ENCODE measurements at regions not wholly inside any gene's neighbourhood (a gene's known extent, or its start where the extent isn't known, plus 50 kb on each side); places are given as distances from the start of the nearest gene placed in this dataset.

GRCh38 chr3:38940394-38940793 is 111.3 kb downstream of the SCN11A start:
- Histone ChIP-seq H3K79me2 (ENCODE audit: control insufficient read depth in 1 of 2, insufficient read depth in 2 of 2, low read length in 2 of 2) (no peaks in the 10 kb centered on the region), H3K4me2 (ENCODE audit: insufficient read depth in 1 of 2, low read depth in 2 of 2, low read length in 2 of 2) (no peak overlapping the region), H3K23me2 (ENCODE audit: low read depth, low read length) (no peaks in the 10 kb centered on the region), H4K5ac (ENCODE audit: insufficient read length, low read depth, low read length) (no peak overlapping the region), H4K91ac (replicated peaks; ENCODE audit: insufficient read length, low read length) (no peak overlapping the region), H2BK120ac (replicated peaks; ENCODE audit: low read depth, low read length) (no peak overlapping the region), H3K9me3 (ENCODE audit: insufficient read depth in 2 of 2, low read depth in 1 of 2, low read length in 1 of 2) (no peaks in the 10 kb centered on the region; a peak in 1 of 4 replicates), H3K18ac (ENCODE audit: extremely low read depth, low read length) (no peak overlapping the region), H2BK15ac (ENCODE audit: low read length) (no peak overlapping the region), H4K8ac (ENCODE audit: extremely low read depth, insufficient read depth, low read length) (no peak overlapping the region), H3K56ac (replicated peaks; ENCODE audit: insufficient read length, low read depth, low read length) (no peak overlapping the region), H3K4me3 (ENCODE audit: extremely low read depth in 1 of 4, insufficient read depth in 2 of 4, low read depth in 3 of 4, low read length in 4 of 4) (no peak overlapping the region), H3K4ac (replicated peaks; ENCODE audit: insufficient read length, low read depth, low read length) (no peak overlapping the region), H3K27me3 (replicated peaks in 1 of 4; ENCODE audit: control insufficient read depth in 3 of 4, extremely low read depth in 1 of 4, insufficient read depth in 3 of 4, low read length in 3 of 4) (no peaks in the 10 kb centered on the region), H3K14ac (ENCODE audit: insufficient read length) (no peak overlapping the region), H3K36me3 (ENCODE audit: control insufficient read depth in 2 of 4, insufficient read depth in 4 of 4, low read length in 3 of 4) (no peaks in the 10 kb centered on the region), H3K23ac (ENCODE audit: insufficient read length) (no peak overlapping the region), H3K4me1 (replicated peaks in 1 of 4; ENCODE audit: control insufficient read depth in 3 of 4, insufficient read depth in 4 of 4, low read length in 3 of 4) (no peaks in the 10 kb centered on the region), H2BK5ac (ENCODE audit: low read depth, low read length) (no peak overlapping the region), H3K27ac (ENCODE audit: low read depth, low read length) (no peak overlapping the region), H2AK5ac (ENCODE audit: low read depth, low read length) (no peak overlapping the region), H4K20me1 (replicated peaks in 1 of 2; ENCODE audit: control insufficient read depth in 1 of 2, insufficient read depth in 2 of 2, low read length in 2 of 2) (no peaks in the 10 kb centered on the region), H3K9ac (replicated peaks in 1 of 4; ENCODE audit: extremely low read depth in 1 of 4, low read depth in 3 of 4, low read length in 3 of 4) (no peak overlapping the region), H2BK20ac (ENCODE audit: low read length) (no peak overlapping the region), H2AFZ (ENCODE audit: low read length) (no peak overlapping the region), H3K79me1 (ENCODE audit: low read depth, low read length) (no peaks in the 10 kb centered on the region), H2BK12ac (ENCODE audit: low read depth, low read length) (no peak overlapping the region)
- FAIRE-seq (no peak), DNase-seq (ENCODE audit: low read depth in 1 of 2, low spot score in 2 of 2) (no peak)
- WGBS, 2 experiments (ENCODE audit: extremely low coverage in 1 of 2, insufficient coverage in 1 of 2, insufficient read length in 1 of 2, insufficient replicate concordance in 2 of 2, low coverage in 1 of 2, low lambda C conversion rate in 2 of 2, missing lambda C conversion rate in 1 of 2), result 86% methylated on average over 3 of the region's 3 CpGs; no CpG with 5 or more reads in 1 of the 2 experiments
- CTCF ChIA-PET (ENCODE audit: partially characterized antibody), result interaction anchor here (0.6 kb wide), 1 partner anchor 381 kb away, joined by 3 read pairs; no protein-coding TSS in a partner anchor
- POLR2A ChIA-PET (ENCODE audit: partially characterized antibody), result no interaction called here
- TF ChIP-seq RFX5 (IDR thresholded peaks at IDR 0.05; ENCODE audit: borderline replicate concordance, low read depth, low read length) (no peak), NRF1 (IDR thresholded peaks at IDR 0.05; ENCODE audit: low read depth, low read length) (no peak), CEBPB (IDR thresholded peaks at IDR 0.05; ENCODE audit: low read depth, low read length) (no peak), CHD2 (IDR thresholded peaks at IDR 0.05; ENCODE audit: low read length) (no peak), CREB1 (IDR thresholded peaks at IDR 0.05) (no peak), KDM5A (IDR thresholded peaks at IDR 0.05; ENCODE audit: low read length) (no peak), TBP (IDR thresholded peaks at IDR 0.05; ENCODE audit: low read depth, low read length) (no peak), GABPA (IDR thresholded peaks at IDR 0.05; ENCODE audit: borderline replicate concordance, insufficient read depth, low read length) (no peak), PHF8 (conservative IDR thresholded peaks at IDR 0.05; ENCODE audit: low read depth, low read length) (no peak), TCF12 (IDR thresholded peaks at IDR 0.05; ENCODE audit: low read depth, low read length) (no peak), SIX5 (IDR thresholded peaks at IDR 0.05; ENCODE audit: low read depth, low read length) (no peak), SIRT6 (IDR thresholded peaks at IDR 0.05; ENCODE audit: low read length) (no peak), POLR2AphosphoS5 (IDR thresholded peaks at IDR 0.05; ENCODE audit: low read depth, low read length) (no peak), TEAD4 (IDR thresholded peaks at IDR 0.05; ENCODE audit: low read depth, low read length) (no peak), SIN3A (conservative IDR thresholded peaks at IDR 0.05 in 1 of 2, IDR thresholded peaks at IDR 0.05 in 1 of 2; ENCODE audit: low read depth in 1 of 2, low read length in 2 of 2) (no peak), USF2 (IDR thresholded peaks at IDR 0.05; ENCODE audit: low read length) (no peak)

Data from H1 (cell line).